Activated CD4-positive, alpha-beta T cell treated with anti-CD3 and anti-CD28 coated beads for 36 hours (primary cell): ENCODE measurements at regions not wholly inside any gene's neighbourhood (a gene's known extent, or its start where the extent isn't known, plus 50 kb on each side); places are given as distances from the start of the nearest gene placed in this dataset.

Experiments
- ATAC-seq: fragments of 200-7000 bp; cut with Tn5 transposase; one replicate; pipeline ENCODE4 v1.10.0; 2021; ENCODE audit warnings: mild to moderate bottlenecking, moderate library complexity
- CTCF ChIA-PET: fragments of 350-600 bp; sonication (Branson Sonifier 250); formaldehyde crosslinking; loops from one replicate; lab custom pipeline; 2021; ENCODE audit warnings: antibody characterized with exemption; lab: Charles Lee
- POLR2A ChIA-PET: fragments of 350-600 bp; sonication (Branson Sonifier 250); formaldehyde crosslinking; loops from one replicate; lab custom pipeline; 2021; ENCODE audit warnings: antibody characterized with exemption, inconsistent platforms; lab: Charles Lee
- DNase-seq: peaks from one replicate; pipeline ENCODE4 v3.0.0-alpha.2; 2020
- H3K27ac Mint-ChIP-seq: one replicate; pipeline ENCODE4 v1.8.0; 2021; ENCODE audit warnings: mixed read lengths
- H3K27me3 Mint-ChIP-seq: one replicate; pipeline ENCODE4 v1.8.0; 2021; ENCODE audit warnings: mixed read lengths
- H3K36me3 Mint-ChIP-seq: one replicate; pipeline ENCODE4 v1.8.0; 2021; ENCODE audit warnings: low read depth, mixed read lengths
- H3K4me1 Mint-ChIP-seq: one replicate; pipeline ENCODE4 v1.8.0; 2021; ENCODE audit warnings: mixed read lengths
- H3K4me3 Mint-ChIP-seq: one replicate; pipeline ENCODE4 v1.8.0; 2021; ENCODE audit warnings: mild to moderate bottlenecking, moderate library complexity, mixed read lengths
- H3K9me3 Mint-ChIP-seq: one replicate; pipeline ENCODE4 v1.8.0; 2021; ENCODE audit warnings: low read depth, mixed read lengths
- intact Hi-C, 2 experiments: fragments of 100-400 bp; cut with DNase I in 1 of 2; cut with micrococcal nuclease in 1 of 2; formaldehyde crosslinking; loops; one replicate each; pipeline versions ENCODE4 v1.14.2 to v1.15.1; 2022 to 2024; cut with DNase I, micrococcal nuclease

GRCh38 chr20:57898332-57898731, 188.5 kb upstream of the PMEPA1 start:
- H3K4me3 Mint-ChIP-seq: no peak overlapping the region
- no peak overlapping the region for H3K27ac Mint-ChIP-seq
- DNase-seq (no peak), ATAC-seq (no peak)
- ChIA-PET CTCF (interaction anchor here (0.5 to 0.6 kb wide), 2 partner anchors 20 to 943 kb away, joined by 3 read pairs; no protein-coding TSS in a partner anchor), POLR2A (no interaction called here)
- no peaks in the 10 kb centered on the region for H3K4me1 Mint-ChIP-seq
- H3K9me3 Mint-ChIP-seq: no peaks in the 10 kb centered on the region
- intact Hi-C loops: no loop called here
- H3K36me3 Mint-ChIP-seq: no peaks in the 10 kb centered on the region
- H3K27me3 Mint-ChIP-seq: peaks cover 6% of the 10 kb centered on the region

GRCh38 chr20:57897891-57898290, 188.1 kb upstream of the PMEPA1 start:
- POLR2A ChIA-PET: interaction anchor here (0.6 kb wide), 1 partner anchor 260 kb away, joined by 3 read pairs; no protein-coding TSS in a partner anchor
- H3K36me3 Mint-ChIP-seq: no peaks in the 10 kb centered on the region
- H3K27ac Mint-ChIP-seq: no peak overlapping the region
- H3K4me1 Mint-ChIP-seq: no peaks in the 10 kb centered on the region
- no peaks in the 10 kb centered on the region for H3K9me3 Mint-ChIP-seq
- CTCF ChIA-PET: interaction anchor here (0.5 to 0.7 kb wide), 3 partner anchors 21 to 312 kb away, joined by 3 to 4 read pairs (median 3); no protein-coding TSS in a partner anchor
- no peak for ATAC-seq
- intact Hi-C loops: no loop called here
- DNase-seq: no peak
- H3K27me3 Mint-ChIP-seq: peaks cover 6% of the 10 kb centered on the region
- H3K4me3 Mint-ChIP-seq: no peak overlapping the region

GRCh38 chr20:57897156-57897874, 187.5 kb upstream of the PMEPA1 start:
- no peak for DNase-seq
- ChIA-PET CTCF (interaction anchor here (0.6 to 0.7 kb wide), 2 partner anchors 43 to 313 kb away, joined by 3 to 4 read pairs; no protein-coding TSS in a partner anchor), POLR2A (interaction anchor here (0.6 kb wide), 1 partner anchor 260 kb away, joined by 3 read pairs; no protein-coding TSS in a partner anchor)
- Mint-ChIP-seq H3K4me1 (no peaks in the 10 kb centered on the region), H3K36me3 (no peaks in the 10 kb centered on the region), H3K27me3 (peaks cover 6% of the 10 kb centered on the region), H3K27ac (no peak overlapping the region), H3K4me3 (no peak overlapping the region), H3K9me3 (no peaks in the 10 kb centered on the region)
- intact Hi-C loops: no loop called here
- no peak for ATAC-seq

GRCh38 chr20:57896563-57896962, 186.7 kb upstream of the PMEPA1 start:
- H3K27ac Mint-ChIP-seq: no peak overlapping the region
- no peaks in the 10 kb centered on the region for H3K4me1 Mint-ChIP-seq
- DNase-seq (no peak), ATAC-seq (no peak)
- ChIA-PET CTCF (no interaction called here), POLR2A (no interaction called here)
- H3K36me3 Mint-ChIP-seq: no peaks in the 10 kb centered on the region
- peaks cover 6% of the 10 kb centered on the region for H3K27me3 Mint-ChIP-seq
- H3K9me3 Mint-ChIP-seq: no peaks in the 10 kb centered on the region
- intact Hi-C loops: no loop called here
- no peak overlapping the region for H3K4me3 Mint-ChIP-seq

GRCh38 chr20:57896017-57896416, 186.2 kb upstream of the PMEPA1 start:
- ChIA-PET POLR2A (no interaction called here), CTCF (interaction anchor here (0.7 kb wide), 1 partner anchor 313 kb away, joined by 3 read pairs; no protein-coding TSS in a partner anchor)
- ATAC-seq: no peak
- DNase-seq: no peak
- intact Hi-C loops: no loop called here
- no peaks in the 10 kb centered on the region for H3K36me3 Mint-ChIP-seq
- H3K9me3 Mint-ChIP-seq: no peaks in the 10 kb centered on the region
- H3K27me3 Mint-ChIP-seq: peaks cover 9% of the 10 kb centered on the region
- H3K27ac Mint-ChIP-seq: no peak overlapping the region
- H3K4me3 Mint-ChIP-seq: no peak overlapping the region
- no peaks in the 10 kb centered on the region for H3K4me1 Mint-ChIP-seq

GRCh38 chr20:57895161-57895855, 185.5 kb upstream of the PMEPA1 start:
- CTCF ChIA-PET: interaction anchor here (0.7 kb wide), 1 partner anchor 314 kb away, joined by 3 read pairs; no protein-coding TSS in a partner anchor
- no peak for DNase-seq
- intact Hi-C loops: no loop called here

GRCh38 chr20:57894522-57894921, 184.7 kb upstream of the PMEPA1 start:
- Mint-ChIP-seq H3K9me3 (no peaks in the 10 kb centered on the region), H3K27ac (no peak overlapping the region), H3K4me1 (no peaks in the 10 kb centered on the region), H3K4me3 (no peak overlapping the region), H3K27me3 (peaks cover 8% of the 10 kb centered on the region), H3K36me3 (no peaks in the 10 kb centered on the region)
- intact Hi-C loops: no loop called here
- CTCF ChIA-PET: no interaction called here
- POLR2A ChIA-PET: no interaction called here
- ATAC-seq (no peak), DNase-seq (no peak)

More at GRCh38 chr20:57895161-57895855, 185.5 kb upstream of the PMEPA1 start:
- peaks cover 8% of the 10 kb centered on the region for H3K27me3 Mint-ChIP-seq
- H3K4me1 Mint-ChIP-seq: no peaks in the 10 kb centered on the region
- no peak for ATAC-seq
- H3K27ac Mint-ChIP-seq: no peak overlapping the region
- no peaks in the 10 kb centered on the region for H3K36me3 Mint-ChIP-seq
- POLR2A ChIA-PET: no interaction called here
- H3K9me3 Mint-ChIP-seq: no peaks in the 10 kb centered on the region
- no peak overlapping the region for H3K4me3 Mint-ChIP-seq

- H3K36me3 Mint-ChIP-seq: no peaks in the 10 kb centered on the region
- H3K27me3 Mint-ChIP-seq: peaks cover 4% of the 10 kb centered on the region
- ATAC-seq (no peak), DNase-seq (no peak)
- H3K4me3 Mint-ChIP-seq: no peak overlapping the region
- H3K4me1 Mint-ChIP-seq: no peaks in the 10 kb centered on the region
- no peaks in the 10 kb centered on the region for H3K9me3 Mint-ChIP-seq
- intact Hi-C loops: no loop called here
- no peak overlapping the region for H3K27ac Mint-ChIP-seq
- CTCF ChIA-PET: no interaction called here
- POLR2A ChIA-PET: no interaction called here
Observed at GRCh38 chr20:57894096-57894495, 184.3 kb upstream of the PMEPA1 start.

- ChIA-PET CTCF (no interaction called here), POLR2A (no interaction called here)
- Mint-ChIP-seq H3K9me3 (no peaks in the 10 kb centered on the region), H3K27ac (no peak overlapping the region), H3K4me3 (no peak overlapping the region), H3K4me1 (no peaks in the 10 kb centered on the region), H3K36me3 (no peaks in the 10 kb centered on the region), H3K27me3 (peaks cover 4% of the 10 kb centered on the region)
- DNase-seq: no peak
- intact Hi-C loops: no loop called here
- ATAC-seq: no peak
Observed at GRCh38 chr20:57893366-57893999, 183.7 kb upstream of the PMEPA1 start.

GRCh38 chr20:57892471-57892870, 182.7 kb upstream of the PMEPA1 start:
- no peak for ATAC-seq
- CTCF ChIA-PET: no interaction called here
- POLR2A ChIA-PET: no interaction called here
- no peak overlapping the region for H3K4me3 Mint-ChIP-seq
- H3K27me3 Mint-ChIP-seq: peaks cover 6% of the 10 kb centered on the region
- no peaks in the 10 kb centered on the region for H3K4me1 Mint-ChIP-seq
- no peak overlapping the region for H3K27ac Mint-ChIP-seq
- no peaks in the 10 kb centered on the region for H3K36me3 Mint-ChIP-seq
- intact Hi-C loops: no loop called here
- no peak for DNase-seq
- peaks cover 2% of the 10 kb centered on the region for H3K9me3 Mint-ChIP-seq

GRCh38 chr20:57891014-57891413, 181.2 kb upstream of the PMEPA1 start:
- H3K9me3 Mint-ChIP-seq: peaks cover 4% of the 10 kb centered on the region
- H3K4me3 Mint-ChIP-seq: no peak overlapping the region
- intact Hi-C loops: no loop called here
- POLR2A ChIA-PET: no interaction called here
- H3K36me3 Mint-ChIP-seq: no peaks in the 10 kb centered on the region
- no peak for ATAC-seq
- H3K27ac Mint-ChIP-seq: no peak overlapping the region
- H3K27me3 Mint-ChIP-seq: peaks cover 6% of the 10 kb centered on the region
- H3K4me1 Mint-ChIP-seq: no peaks in the 10 kb centered on the region
- CTCF ChIA-PET: no interaction called here
- DNase-seq: no peak
